ENCODE measurements at regions not wholly inside any gene's neighbourhood (a gene's known extent, or its start where the extent isn't known, plus 50 kb on each side); places are given as distances from the start of the nearest gene placed in this dataset.

DNA sequence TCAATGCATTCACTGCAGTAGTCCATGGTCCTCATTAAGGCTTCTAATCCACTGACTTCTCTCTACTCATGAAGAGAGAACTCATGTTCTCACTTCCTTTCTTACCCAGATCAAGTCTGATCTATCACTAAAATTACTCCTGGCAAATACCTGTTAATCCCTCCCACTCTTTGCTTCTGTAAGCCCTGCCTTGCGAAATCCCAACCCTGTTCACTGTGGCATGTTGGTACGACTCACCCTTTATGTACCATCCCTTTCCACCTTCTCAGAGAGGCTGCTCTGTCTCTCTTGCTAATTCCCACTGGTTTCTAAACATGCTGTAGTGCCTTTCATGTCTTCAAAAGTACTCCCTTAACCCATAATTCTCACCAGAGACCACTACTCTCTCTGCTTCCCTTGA, 272.2 kb upstream of the ACVR2A start:
- TF ChIP-seq, protein P1, sequence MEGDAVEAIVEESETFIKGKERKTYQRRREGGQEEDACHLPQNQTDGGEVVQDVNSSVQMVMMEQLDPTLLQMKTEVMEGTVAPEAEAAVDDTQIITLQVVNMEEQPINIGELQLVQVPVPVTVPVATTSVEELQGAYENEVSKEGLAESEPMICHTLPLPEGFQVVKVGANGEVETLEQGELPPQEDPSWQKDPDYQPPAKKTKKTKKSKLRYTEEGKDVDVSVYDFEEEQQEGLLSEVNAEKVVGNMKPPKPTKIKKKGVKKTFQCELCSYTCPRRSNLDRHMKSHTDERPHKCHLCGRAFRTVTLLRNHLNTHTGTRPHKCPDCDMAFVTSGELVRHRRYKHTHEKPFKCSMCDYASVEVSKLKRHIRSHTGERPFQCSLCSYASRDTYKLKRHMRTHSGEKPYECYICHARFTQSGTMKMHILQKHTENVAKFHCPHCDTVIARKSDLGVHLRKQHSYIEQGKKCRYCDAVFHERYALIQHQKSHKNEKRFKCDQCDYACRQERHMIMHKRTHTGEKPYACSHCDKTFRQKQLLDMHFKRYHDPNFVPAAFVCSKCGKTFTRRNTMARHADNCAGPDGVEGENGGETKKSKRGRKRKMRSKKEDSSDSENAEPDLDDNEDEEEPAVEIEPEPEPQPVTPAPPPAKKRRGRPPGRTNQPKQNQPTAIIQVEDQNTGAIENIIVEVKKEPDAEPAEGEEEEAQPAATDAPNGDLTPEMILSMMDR (IDR thresholded peaks at IDR 0.05; ENCODE audit: extremely low read depth, insufficient read depth, missing control alignments), result no peak
- DNase-seq (ENCODE audit: low spot score), result no peak
- in situ Hi-C loops (cut with MboI; ENCODE audit: low pct_unique_long_range_greater_than_20kb, low sequenced_read_pairs, unreplicated experiment), result no loop called here

DNA sequence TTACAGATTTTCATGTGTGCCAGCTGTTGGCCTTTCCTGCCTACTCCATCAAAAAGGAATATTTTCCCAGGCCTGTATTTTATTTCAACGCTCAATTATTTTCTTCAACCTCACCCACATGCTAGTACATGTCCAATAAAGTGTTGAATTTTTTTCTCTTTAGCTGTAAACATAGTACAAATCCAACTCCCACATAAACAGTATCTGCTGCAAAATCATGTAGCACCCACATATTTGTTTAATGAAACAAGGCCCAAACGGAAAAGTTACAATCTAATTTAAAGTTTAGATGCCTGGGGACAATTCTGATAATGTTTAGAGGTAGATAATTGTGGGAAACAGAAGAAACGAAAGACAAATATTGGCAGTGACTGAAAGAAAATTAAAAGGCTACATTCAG, 275.4 kb upstream of the ACVR2A start:
- TF ChIP-seq, protein P1 (IDR thresholded peaks at IDR 0.05; ENCODE audit: extremely low read depth, insufficient read depth, missing control alignments), result no peak
- in situ Hi-C loops (cut with MboI; ENCODE audit: low pct_unique_long_range_greater_than_20kb, low sequenced_read_pairs, unreplicated experiment), result no loop called here
- no peak for DNase-seq (ENCODE audit: low spot score)

DNA sequence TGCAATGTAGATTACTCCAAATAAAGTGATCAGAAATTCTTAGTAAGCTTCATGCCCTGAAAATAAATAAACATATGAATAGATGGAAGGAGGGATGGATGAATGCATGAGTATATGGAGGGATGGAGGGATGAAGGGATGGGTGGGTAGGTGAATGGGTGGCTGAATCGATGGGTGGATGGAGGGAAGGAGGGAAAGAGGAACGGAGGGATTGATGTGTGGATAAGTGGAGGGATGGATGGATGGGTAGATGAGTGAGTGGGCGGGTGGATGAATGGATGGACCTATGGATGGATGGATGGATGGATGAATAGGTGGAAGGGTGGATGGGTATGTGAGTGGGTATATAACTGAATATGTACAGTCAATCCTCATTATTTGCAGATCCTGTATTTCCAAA, 276.7 kb upstream of the ACVR2A start:
- in situ Hi-C loops (cut with MboI; ENCODE audit: low pct_unique_long_range_greater_than_20kb, low sequenced_read_pairs, unreplicated experiment), result no loop called here

DNA sequence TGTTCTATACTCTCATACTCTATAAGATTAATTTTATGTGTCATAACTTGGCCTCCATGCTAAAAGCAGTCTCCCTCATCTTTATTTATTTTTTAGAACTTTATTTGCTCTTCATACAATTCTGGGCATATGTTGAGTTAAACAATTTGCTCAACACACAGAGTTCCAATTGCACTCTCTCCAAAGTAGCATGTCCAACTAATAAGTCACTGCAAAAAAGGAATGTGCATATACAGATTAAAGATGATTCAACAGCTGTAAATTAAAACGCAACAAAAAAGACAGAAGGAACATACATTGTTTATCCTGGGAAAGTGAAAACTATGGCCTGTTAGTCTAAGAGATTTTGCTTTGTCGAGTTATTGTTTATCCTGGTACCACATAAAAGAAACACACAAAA, 277.7 kb upstream of the ACVR2A start:
- TF ChIP-seq, protein P1 (IDR thresholded peaks at IDR 0.05; ENCODE audit: extremely low read depth, insufficient read depth, missing control alignments), result no peak
- no peak for DNase-seq (ENCODE audit: low spot score)
- in situ Hi-C loops (cut with MboI; ENCODE audit: low pct_unique_long_range_greater_than_20kb, low sequenced_read_pairs, unreplicated experiment), result no loop called here

More for the DNA sequence above, 276.7 kb upstream of the ACVR2A start:
- DNase-seq (ENCODE audit: low spot score), result no peak
- TF ChIP-seq, protein P1 (IDR thresholded peaks at IDR 0.05; ENCODE audit: extremely low read depth, insufficient read depth, missing control alignments), result no peak

DNA sequence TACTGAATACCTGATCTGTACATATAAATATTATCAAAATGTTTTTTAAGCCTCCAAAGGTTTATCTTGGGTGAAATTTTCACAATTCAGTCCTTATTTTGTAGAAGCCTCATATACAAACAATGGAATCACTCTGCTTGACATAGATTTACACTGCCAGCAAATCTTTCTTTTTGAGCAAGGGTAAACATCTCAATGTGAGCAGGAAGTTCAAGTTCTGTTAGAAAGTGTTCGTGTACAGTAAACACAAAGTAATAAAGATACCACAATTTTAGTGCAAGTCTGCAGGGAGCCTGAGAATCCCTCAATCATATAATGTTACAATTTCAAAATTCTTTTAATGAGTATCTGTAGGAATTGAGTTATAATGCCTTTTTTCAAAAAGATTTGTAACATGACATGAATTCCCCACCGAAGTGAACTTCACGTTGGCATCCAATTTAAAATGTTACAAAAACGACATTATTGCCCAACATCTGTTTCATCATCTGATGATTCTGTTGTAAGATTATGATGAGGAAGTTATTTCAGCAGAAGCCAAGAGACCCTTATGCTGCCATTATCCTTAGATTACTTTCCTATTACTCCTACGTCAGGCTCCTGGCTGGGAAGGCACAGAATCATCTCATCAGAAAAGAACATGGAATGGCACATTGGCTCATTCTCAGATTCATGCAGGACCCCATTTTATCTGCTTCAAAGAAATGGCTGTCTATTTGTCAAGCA, 283.9 kb upstream of the ACVR2A start:
- in situ Hi-C loops (cut with MboI; ENCODE audit: low pct_unique_long_range_greater_than_20kb, low sequenced_read_pairs, unreplicated experiment), result no loop called here
- TF ChIP-seq, protein P1 (IDR thresholded peaks at IDR 0.05; ENCODE audit: extremely low read depth, insufficient read depth, missing control alignments), result no peak
- DNase-seq (ENCODE audit: low spot score), result no peak

DNA sequence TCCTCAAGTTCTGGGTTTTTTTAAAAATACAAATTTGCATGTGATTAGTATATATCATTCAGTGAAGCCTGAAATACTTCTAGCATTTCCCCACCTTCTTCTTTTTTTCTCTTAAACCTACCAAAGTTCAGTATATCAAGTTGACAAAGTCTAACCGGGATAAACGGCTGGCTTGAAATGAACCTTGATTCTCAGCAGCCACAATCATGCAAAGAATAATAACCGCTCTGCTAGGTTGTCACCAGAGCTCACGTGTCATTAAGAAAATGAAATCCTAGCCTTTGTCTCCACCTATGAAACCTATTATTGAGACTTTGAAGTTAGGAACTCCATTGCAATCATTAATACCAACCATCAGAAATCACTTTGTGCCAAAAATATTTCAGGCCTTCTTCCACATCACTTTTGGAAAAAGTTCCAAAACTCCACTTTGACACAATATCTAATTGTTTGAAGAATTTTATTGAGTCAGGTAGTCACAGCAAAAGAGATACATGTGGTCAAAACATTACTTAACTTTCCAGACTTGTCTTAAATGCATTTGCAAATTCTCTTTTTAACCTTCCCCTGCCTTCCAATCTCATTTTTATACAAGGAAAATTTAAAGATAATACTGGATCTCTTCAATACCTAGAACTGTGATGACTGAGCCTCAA, 285.6 kb upstream of the ACVR2A start:
- no peak for DNase-seq (ENCODE audit: low spot score)
- in situ Hi-C loops (cut with MboI; ENCODE audit: low pct_unique_long_range_greater_than_20kb, low sequenced_read_pairs, unreplicated experiment), result no loop called here
- TF ChIP-seq, protein P1 (IDR thresholded peaks at IDR 0.05; ENCODE audit: extremely low read depth, insufficient read depth, missing control alignments), result no peak

Data from GM13977 (cell line).